ENCODE measurements at regions not wholly inside any gene's neighbourhood (a gene's known extent, or its start where the extent isn't known, plus 50 kb on each side); places are given as distances from the start of the nearest gene placed in this dataset.

GRCh38 chr18:59758106-59758505 is 60.9 kb upstream of the CCBE1 start:
- DNase-seq (ENCODE audit: low read depth): no peak

- no peak for DNase-seq (ENCODE audit: low read depth)
These were observed 55.4 kb upstream of the CCBE1 start for GRCh38 chr18:59752666-59753065.

- DNase-seq (ENCODE audit: low read depth): no peak
These were observed 54.0 kb upstream of the CCBE1 start for GRCh38 chr18:59751186-59751585.

DNA sequence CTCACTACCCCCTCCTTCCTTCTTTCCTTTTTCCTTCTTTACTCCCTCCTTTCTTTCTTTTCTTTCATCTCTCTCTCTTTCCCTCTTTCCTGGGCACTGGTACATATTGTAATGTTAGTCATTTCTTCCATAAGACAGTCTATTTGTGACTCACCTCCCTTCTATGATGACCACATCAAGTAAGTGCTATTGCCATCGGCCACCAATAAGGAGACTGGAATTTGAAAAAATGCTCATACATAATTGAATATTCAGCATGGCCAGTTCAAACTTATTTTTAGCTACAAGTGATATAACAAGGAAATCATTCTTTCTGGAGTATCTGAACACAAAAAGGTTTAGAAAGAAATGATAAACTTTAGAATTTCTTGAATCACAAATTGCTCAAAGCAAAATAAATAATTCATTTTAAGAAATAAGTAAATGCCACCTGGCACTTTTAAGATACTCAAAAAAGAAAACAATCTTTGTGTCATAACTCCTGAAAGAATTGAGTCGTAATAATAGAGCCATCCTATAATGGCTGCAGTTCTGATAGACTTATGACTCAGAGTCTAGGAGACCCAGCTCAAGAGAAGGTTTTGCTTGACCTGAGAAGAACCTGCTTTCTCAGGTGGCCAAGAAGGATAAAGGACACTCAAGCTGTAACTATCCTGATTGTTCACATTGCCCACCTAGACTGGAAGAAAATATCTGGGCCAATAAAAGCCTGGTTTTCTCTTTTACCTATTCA is 51.6 kb upstream of the CCBE1 start:
- DNase-seq (ENCODE audit: low read depth): peak; percentile 96
